Suprapubic skin (tissue), 4 donors: ENCODE measurements at regions not wholly inside any gene's neighbourhood (a gene's known extent, or its start where the extent isn't known, plus 50 kb on each side); places are given as distances from the start of the nearest gene placed in this dataset.

ENCODE experiments used
- CTCF ChIP-seq, 2 donors: fragments of 200-600 bp in 1 of 2; fragments of 450-650 bp in 1 of 2; sonication (generic) in 1 of 2; IDR thresholded peaks; one replicate each; pipeline ENCODE4 v1.5.1; 2016 to 2019; ENCODE audit warnings: antibody characterized with exemption in 2 of 2, mild to moderate bottlenecking in 1 of 2, moderate library complexity in 1 of 2
- POLR2A ChIP-seq, 2 donors: fragments of 450-650 bp; IDR thresholded peaks; one replicate each; pipeline ENCODE4 v1.6.1; 2017; ENCODE audit warnings: antibody characterized with exemption in 2 of 2, mild to moderate bottlenecking in 2 of 2, moderate library complexity in 2 of 2
- POLR2AphosphoS5 ChIP-seq, 3 donors: sonication (generic); formaldehyde crosslinking; IDR thresholded peaks; one replicate each; pipeline ENCODE4 v1.6.1; 2017; ENCODE audit warnings: antibody characterized with exemption in 3 of 3

GRCh38 chr13:76289558-76289957 is 596.6 kb downstream of the KCTD12 start:
- TF ChIP-seq POLR2A (IDR thresholded peaks at IDR 0.05), result no peak
- no peak for TF ChIP-seq CTCF (IDR thresholded peaks at IDR 0.05)
- no peak for TF ChIP-seq POLR2AphosphoS5 (IDR thresholded peaks at IDR 0.05)
